LNCaP clone FGC (cell line): ENCODE measurements at regions not wholly inside any gene's neighbourhood (a gene's known extent, or its start where the extent isn't known, plus 50 kb on each side); places are given as distances from the start of the nearest gene placed in this dataset.
"Not testable (repeated sequence)": the region's sequence is repeated elsewhere in the genome, so short reads cannot be mapped to it uniquely, and the experiment has no call there.

Experiments used
- DNase-seq: peaks from one replicate; pipeline ENCODE4 v3.0.0-alpha.2; 2011; ENCODE audit warnings: low read depth
- H3K4me3 ChIP-seq: 2 replicates; pipeline ENCODE4 v1.5.1; 2011; ENCODE audit warnings: mild to moderate bottlenecking, low read depth, low read length, control low read depth
- TF ChIP-seq, protein P1 (sequence below): IDR thresholded peaks from 2 replicates; pipeline ENCODE4 v1.5.1; 2012; ENCODE audit warnings: mild to moderate bottlenecking; ENCODE audit not compliant: control insufficient read depth, insufficient read depth; ENCODE audit errors: extremely low read depth

DNA sequence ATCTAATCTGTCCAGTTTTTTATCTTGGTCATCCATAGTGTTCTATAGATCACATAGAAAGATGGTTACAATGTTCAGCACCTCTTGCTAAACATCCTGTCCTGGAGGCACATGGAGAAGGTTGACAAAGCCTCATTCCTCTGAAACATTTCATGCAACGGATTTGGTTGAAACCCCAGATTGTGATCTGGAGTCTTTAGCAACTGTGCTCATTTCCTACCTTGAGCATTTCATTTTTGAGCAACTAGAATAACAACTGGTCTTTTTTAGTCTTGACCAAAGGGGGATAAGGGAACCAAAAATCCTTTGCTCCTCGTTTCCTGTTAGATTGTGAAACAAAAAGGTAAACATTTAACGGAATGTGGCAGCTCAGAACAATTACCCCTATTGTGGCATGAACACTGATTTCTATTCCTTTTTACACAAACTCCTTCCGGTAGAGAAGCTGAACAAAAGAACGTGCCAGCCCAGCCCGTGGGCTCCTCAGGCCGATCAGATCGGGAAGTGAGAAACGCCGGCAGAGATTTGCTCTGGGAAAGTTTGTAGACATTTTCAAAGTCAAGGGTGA lies 94.7 kb upstream of the ERRFI1 start:
- TF ChIP-seq, protein P1, sequence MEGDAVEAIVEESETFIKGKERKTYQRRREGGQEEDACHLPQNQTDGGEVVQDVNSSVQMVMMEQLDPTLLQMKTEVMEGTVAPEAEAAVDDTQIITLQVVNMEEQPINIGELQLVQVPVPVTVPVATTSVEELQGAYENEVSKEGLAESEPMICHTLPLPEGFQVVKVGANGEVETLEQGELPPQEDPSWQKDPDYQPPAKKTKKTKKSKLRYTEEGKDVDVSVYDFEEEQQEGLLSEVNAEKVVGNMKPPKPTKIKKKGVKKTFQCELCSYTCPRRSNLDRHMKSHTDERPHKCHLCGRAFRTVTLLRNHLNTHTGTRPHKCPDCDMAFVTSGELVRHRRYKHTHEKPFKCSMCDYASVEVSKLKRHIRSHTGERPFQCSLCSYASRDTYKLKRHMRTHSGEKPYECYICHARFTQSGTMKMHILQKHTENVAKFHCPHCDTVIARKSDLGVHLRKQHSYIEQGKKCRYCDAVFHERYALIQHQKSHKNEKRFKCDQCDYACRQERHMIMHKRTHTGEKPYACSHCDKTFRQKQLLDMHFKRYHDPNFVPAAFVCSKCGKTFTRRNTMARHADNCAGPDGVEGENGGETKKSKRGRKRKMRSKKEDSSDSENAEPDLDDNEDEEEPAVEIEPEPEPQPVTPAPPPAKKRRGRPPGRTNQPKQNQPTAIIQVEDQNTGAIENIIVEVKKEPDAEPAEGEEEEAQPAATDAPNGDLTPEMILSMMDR: no peak
- H3K4me3 ChIP-seq: no peak overlapping the region
- DNase-seq: no peak

DNA sequence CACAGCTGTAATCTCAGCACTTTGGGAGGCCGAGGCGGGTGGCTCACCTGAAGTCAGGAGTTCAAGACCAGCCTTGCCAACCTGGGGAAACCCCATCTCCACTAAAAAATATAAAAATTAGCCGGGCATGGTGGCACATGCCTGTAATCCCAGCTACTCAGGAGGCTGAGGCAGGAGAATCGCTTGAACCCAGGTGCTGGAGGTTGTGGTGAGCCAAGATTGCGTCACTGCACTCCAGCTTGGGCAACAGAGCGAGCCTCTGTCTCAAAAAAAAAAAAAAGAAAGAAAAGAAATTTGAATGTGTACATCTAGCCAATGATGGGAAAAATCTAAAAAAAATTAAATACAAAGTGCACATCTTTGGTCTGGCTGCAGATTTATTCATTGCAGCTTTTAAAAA lies 92.6 kb upstream of the ERRFI1 start:
- not testable (repeated sequence) for H3K4me3 ChIP-seq, DNase-seq

DNA sequence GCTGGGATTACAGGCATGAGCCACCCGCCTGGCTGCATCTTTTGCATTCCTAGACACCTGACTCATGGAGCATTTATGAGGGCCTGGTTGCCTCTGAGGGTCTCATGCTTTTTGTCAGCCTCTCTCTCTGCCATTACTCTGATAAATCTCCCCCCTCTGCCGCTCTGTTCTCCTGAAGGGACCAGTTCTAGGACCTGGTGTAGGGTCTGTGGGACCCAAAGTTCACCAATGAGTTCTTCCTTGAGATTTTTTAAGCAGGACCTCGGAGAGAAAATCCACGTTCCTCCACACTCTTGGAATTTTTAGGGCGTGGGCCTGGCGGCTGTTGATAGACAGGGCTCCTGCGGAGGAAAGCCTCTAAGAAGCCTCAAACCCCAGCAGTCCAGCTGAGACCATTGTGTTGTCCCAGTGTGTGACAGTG lies 91.9 kb upstream of the ERRFI1 start:
- no peak for DNase-seq
- TF ChIP-seq, protein P1: no peak
- H3K4me3 ChIP-seq: no peak overlapping the region

GRCh38 chr1:8116894-8117264 lies 90.8 kb upstream of the ERRFI1 start:
- DNase-seq: no peak
- no peak overlapping the region for H3K4me3 ChIP-seq

DNA sequence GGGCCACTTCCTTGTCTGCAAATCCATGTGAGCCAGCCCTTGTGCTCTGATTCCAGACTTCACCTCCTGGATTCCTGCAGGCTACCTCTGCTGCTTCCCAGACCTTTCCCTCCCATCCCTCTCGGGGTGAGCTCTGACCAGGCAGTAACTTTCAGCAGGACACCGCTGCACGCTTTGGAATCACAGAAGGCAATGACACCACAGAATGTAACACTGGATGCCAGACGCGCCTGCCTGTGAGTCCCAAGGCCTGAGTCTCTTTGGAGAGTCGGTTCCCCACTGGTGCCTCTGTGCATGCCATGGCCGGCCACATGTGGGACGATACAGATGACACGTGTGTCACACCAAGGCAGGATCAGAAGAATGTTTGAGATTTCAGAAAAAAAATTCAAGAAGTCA lies 89.7 kb upstream of the ERRFI1 start:
- H3K4me3 ChIP-seq: no peak overlapping the region
- TF ChIP-seq, protein P1: no peak
- no peak for DNase-seq

More at GRCh38 chr1:8116894-8117264, 90.8 kb upstream of the ERRFI1 start:
- TF ChIP-seq, protein P1: no peak

DNA sequence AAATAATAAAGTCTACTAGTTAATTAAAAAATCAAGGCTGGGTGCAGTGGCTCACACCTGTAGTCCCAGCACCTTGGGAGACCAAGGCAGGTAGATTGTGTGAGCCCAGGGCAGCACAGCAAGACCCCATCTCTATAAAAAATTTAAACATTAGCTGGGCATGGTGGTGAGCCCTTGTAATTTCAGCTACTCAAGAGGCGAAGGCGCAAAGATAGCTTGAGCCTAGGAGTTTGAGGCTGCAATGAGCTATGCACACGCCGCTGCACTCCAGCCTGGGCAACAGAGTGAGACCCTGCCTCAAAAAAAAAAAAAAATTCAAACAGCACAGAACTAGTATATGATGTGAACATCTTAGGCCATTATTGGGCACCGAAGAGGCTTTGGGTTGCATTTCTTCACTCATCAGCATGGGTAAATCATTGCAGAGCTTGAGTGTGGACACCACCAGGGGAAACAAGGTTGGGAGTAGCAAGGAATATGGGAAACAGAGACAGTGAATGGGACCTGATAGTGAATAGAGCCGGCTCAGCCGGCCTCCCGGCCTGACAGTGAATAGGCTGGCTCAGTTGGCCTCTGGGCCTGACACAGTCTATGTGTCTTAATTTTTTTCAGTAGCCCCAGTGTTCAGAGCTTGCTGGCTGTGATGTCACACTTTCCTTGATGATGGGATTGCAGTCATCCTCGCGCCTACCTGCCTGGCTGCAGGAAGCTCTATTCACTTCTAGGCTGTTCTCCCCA lies 89.1 kb upstream of the ERRFI1 start:
- DNase-seq: no peak
- TF ChIP-seq, protein P1: no peak
- H3K4me3 ChIP-seq: no peak overlapping the region

GRCh38 chr1:8113262-8114220 lies 87.4 kb upstream of the ERRFI1 start:
- no peak overlapping the region for H3K4me3 ChIP-seq
- no peak for DNase-seq
- TF ChIP-seq, protein P1: no peak
